ENCODE measurements at regions not wholly inside any gene's neighbourhood (a gene's known extent, or its start where the extent isn't known, plus 50 kb on each side); places are given as distances from the start of the nearest gene placed in this dataset.

DNA sequence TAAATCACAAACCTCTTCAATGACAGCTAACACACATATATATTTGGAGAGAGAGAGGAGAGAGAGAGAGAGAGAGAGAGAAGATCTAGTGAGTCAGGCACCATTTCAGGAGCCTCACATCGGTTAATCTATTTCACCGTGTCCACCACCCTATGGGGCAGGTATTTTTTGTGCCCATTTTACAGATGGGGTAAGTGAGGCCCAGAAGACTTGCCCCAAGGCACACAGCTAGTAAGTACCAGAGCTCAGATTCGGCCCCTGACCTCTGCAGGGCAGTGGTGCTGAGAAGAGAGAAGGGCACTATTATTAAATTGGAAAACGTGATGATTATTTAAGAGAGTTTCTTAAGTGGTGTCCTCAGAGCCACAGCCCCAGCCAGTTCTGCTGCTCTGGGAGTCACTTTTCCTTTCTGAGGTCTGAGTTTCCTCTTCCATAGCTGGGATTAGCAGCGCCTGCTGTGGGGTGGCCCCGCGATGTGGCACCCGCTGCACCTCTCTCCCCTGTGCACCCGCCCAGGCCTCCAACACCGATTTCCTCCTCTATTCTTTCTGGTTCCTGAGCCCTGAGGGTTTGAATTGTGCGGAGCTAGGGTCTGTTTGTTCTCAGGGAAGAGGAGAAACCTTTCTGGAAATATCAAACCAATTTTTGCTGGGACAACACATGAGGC is 303.9 kb downstream of the IRF8 start:
- H3K4me1 ChIP-seq (ENCODE audit: control insufficient read depth, extremely low read depth, insufficient read depth, low read length): no peaks in the 10 kb centered on the region
- no peak overlapping the region for H2AFZ ChIP-seq (ENCODE audit: low read depth, low read length)
- H4K20me1 ChIP-seq (replicated peaks; ENCODE audit: control insufficient read depth, extremely low read depth, insufficient read depth, low read length): no peaks in the 10 kb centered on the region
- no peaks in the 10 kb centered on the region for H3K9me1 ChIP-seq (replicated peaks; ENCODE audit: control insufficient read depth, extremely low read depth, insufficient read depth, low read length)
- ChIA-PET POLR2A (no interaction called here), CTCF (no interaction called here)
- TF ChIP-seq FOS (IDR thresholded peaks at IDR 0.05; ENCODE audit: borderline replicate concordance, insufficient read depth, low read length) (no peak), POLR2A (IDR thresholded peaks at IDR 0.05; ENCODE audit: low read depth, low read length) (no peak), GATA2 (IDR thresholded peaks at IDR 0.05; ENCODE audit: insufficient read depth, insufficient read length, low read depth, low read length) (no peak), MYC (IDR thresholded peaks at IDR 0.05; ENCODE audit: low read depth, low read length) (no peak)
- TF ChIP-seq, protein P1, sequence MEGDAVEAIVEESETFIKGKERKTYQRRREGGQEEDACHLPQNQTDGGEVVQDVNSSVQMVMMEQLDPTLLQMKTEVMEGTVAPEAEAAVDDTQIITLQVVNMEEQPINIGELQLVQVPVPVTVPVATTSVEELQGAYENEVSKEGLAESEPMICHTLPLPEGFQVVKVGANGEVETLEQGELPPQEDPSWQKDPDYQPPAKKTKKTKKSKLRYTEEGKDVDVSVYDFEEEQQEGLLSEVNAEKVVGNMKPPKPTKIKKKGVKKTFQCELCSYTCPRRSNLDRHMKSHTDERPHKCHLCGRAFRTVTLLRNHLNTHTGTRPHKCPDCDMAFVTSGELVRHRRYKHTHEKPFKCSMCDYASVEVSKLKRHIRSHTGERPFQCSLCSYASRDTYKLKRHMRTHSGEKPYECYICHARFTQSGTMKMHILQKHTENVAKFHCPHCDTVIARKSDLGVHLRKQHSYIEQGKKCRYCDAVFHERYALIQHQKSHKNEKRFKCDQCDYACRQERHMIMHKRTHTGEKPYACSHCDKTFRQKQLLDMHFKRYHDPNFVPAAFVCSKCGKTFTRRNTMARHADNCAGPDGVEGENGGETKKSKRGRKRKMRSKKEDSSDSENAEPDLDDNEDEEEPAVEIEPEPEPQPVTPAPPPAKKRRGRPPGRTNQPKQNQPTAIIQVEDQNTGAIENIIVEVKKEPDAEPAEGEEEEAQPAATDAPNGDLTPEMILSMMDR (IDR thresholded peaks at IDR 0.05; ENCODE audit: extremely low read depth in 1 of 2, insufficient read depth in 1 of 2, low read depth in 1 of 2, low read length in 2 of 2): no peak
- no peak overlapping the region for H3K27ac ChIP-seq (ENCODE audit: insufficient read depth, low read depth, low read length)
- no peak overlapping the region for H3K4me3 ChIP-seq (replicated peaks in 1 of 3; ENCODE audit: insufficient read depth in 1 of 3, low read depth in 1 of 3, low read length in 3 of 3)
- H3K36me3 ChIP-seq (ENCODE audit: control insufficient read depth in 2 of 2, extremely low read depth in 1 of 2, insufficient read depth in 2 of 2, low read length in 2 of 2): no peaks in the 10 kb centered on the region
- peaks cover 21 to 25% of the 10 kb centered on the region in 2 experiments for H3K27me3 ChIP-seq (ENCODE audit: control insufficient read depth in 2 of 2, insufficient read depth in 2 of 2, low read length in 2 of 2)
- no peak overlapping the region for H3K9ac ChIP-seq (replicated peaks; ENCODE audit: extremely low read depth, insufficient read depth, low read length)
- no peaks in the 10 kb centered on the region for H3K79me2 ChIP-seq (ENCODE audit: control insufficient read depth, insufficient read depth, low read length)
- DNase-seq (ENCODE audit: low read depth, low spot score) (no peak), FAIRE-seq (no peak)
- no peak overlapping the region for H3K4me2 ChIP-seq (ENCODE audit: insufficient read depth, low read length)
- BruUV-seq (replicated peaks): no TSS peak
- no peaks in the 10 kb centered on the region for H3K9me3 ChIP-seq (replicated peaks; ENCODE audit: control insufficient read depth, insufficient read depth, low read length)
- intact Hi-C loops (cut with micrococcal nuclease) (no loop called here), dilution Hi-C loops (cut with MboI; ENCODE audit: extremely low pct_ligation_motif_present, low sequenced_read_pairs) (no loop called here)

Measured in endothelial cell of umbilical vein (primary cell).